SK-N-SH (cell line): ENCODE measurements at regions not wholly inside any gene's neighbourhood (a gene's known extent, or its start where the extent isn't known, plus 50 kb on each side); places are given as distances from the start of the nearest gene placed in this dataset.
A peak's percentile ranks its signal among the peaks of the same experiment; 100 is the strongest.

ENCODE experiments used
- EP300 ChIP-seq, 2 experiments: IDR thresholded peaks; 2 replicates each; pipeline versions ENCODE4 v1.4.0 to v1.6.1; 2012; ENCODE audit warnings: borderline replicate concordance in 1 of 2, low read depth in 1 of 2, low read length in 1 of 2
- GATA2 ChIP-seq: sonication (generic); formaldehyde crosslinking; IDR thresholded peaks from 2 replicates; pipeline ENCODE4 v1.5.0; 2020; ENCODE audit warnings: mild to moderate bottlenecking, missing genetic modification reagents
- MEF2A ChIP-seq: IDR thresholded peaks from 2 replicates; pipeline ENCODE4 v1.4.0; 2012; ENCODE audit warnings: low read depth, borderline replicate concordance
- NFIC ChIP-seq: IDR thresholded peaks from 2 replicates; pipeline ENCODE4 v1.4.0; 2012; ENCODE audit warnings: borderline replicate concordance
- POLR2AphosphoS5 ChIP-seq: IDR thresholded peaks from 2 replicates; pipeline ENCODE4 v1.6.1; 2012; ENCODE audit warnings: low read depth, low read length
- TEAD4 ChIP-seq: IDR thresholded peaks from 2 replicates; pipeline ENCODE4 v1.4.0; 2012; ENCODE audit warnings: mild to moderate bottlenecking, borderline replicate concordance; ENCODE audit not compliant: insufficient read depth
- TF ChIP-seq, protein P1 (sequence below): fragments of 200-600 bp; sonication (generic); IDR thresholded peaks from 2 replicates; pipeline ENCODE4 v1.6.1; 2017; ENCODE audit warnings: antibody characterized with exemption, mild to moderate bottlenecking, moderate library complexity
- TF ChIP-seq, protein P2 (sequence below): IDR thresholded peaks from 2 replicates; pipeline ENCODE4 v1.6.1; 2012; ENCODE audit warnings: mild to moderate bottlenecking, low read depth, low read length, moderate library complexity
- TF ChIP-seq, protein P3 (sequence below): IDR thresholded peaks from 2 replicates; pipeline ENCODE4 v1.4.0; 2012; ENCODE audit warnings: low read depth

- TF ChIP-seq GATA2 (CRISPR knock-in tag) (no peak), MEF2A (no peak), POLR2AphosphoS5 (no peak), EP300 (IDR thresholded peaks at IDR 0.05; ENCODE audit: borderline replicate concordance in 1 of 2, low read depth in 1 of 2, low read length in 1 of 2) (peak; percentile 55 to 58), NFIC (peak; percentile 19; the same call in 1 of the 2 replicates), TEAD4 (0 out of 2 replicates have a peak, but pooled peaks have one; percentile 52)
- TF ChIP-seq, protein P1, sequence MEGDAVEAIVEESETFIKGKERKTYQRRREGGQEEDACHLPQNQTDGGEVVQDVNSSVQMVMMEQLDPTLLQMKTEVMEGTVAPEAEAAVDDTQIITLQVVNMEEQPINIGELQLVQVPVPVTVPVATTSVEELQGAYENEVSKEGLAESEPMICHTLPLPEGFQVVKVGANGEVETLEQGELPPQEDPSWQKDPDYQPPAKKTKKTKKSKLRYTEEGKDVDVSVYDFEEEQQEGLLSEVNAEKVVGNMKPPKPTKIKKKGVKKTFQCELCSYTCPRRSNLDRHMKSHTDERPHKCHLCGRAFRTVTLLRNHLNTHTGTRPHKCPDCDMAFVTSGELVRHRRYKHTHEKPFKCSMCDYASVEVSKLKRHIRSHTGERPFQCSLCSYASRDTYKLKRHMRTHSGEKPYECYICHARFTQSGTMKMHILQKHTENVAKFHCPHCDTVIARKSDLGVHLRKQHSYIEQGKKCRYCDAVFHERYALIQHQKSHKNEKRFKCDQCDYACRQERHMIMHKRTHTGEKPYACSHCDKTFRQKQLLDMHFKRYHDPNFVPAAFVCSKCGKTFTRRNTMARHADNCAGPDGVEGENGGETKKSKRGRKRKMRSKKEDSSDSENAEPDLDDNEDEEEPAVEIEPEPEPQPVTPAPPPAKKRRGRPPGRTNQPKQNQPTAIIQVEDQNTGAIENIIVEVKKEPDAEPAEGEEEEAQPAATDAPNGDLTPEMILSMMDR, result no peak
- TF ChIP-seq, protein P2, sequence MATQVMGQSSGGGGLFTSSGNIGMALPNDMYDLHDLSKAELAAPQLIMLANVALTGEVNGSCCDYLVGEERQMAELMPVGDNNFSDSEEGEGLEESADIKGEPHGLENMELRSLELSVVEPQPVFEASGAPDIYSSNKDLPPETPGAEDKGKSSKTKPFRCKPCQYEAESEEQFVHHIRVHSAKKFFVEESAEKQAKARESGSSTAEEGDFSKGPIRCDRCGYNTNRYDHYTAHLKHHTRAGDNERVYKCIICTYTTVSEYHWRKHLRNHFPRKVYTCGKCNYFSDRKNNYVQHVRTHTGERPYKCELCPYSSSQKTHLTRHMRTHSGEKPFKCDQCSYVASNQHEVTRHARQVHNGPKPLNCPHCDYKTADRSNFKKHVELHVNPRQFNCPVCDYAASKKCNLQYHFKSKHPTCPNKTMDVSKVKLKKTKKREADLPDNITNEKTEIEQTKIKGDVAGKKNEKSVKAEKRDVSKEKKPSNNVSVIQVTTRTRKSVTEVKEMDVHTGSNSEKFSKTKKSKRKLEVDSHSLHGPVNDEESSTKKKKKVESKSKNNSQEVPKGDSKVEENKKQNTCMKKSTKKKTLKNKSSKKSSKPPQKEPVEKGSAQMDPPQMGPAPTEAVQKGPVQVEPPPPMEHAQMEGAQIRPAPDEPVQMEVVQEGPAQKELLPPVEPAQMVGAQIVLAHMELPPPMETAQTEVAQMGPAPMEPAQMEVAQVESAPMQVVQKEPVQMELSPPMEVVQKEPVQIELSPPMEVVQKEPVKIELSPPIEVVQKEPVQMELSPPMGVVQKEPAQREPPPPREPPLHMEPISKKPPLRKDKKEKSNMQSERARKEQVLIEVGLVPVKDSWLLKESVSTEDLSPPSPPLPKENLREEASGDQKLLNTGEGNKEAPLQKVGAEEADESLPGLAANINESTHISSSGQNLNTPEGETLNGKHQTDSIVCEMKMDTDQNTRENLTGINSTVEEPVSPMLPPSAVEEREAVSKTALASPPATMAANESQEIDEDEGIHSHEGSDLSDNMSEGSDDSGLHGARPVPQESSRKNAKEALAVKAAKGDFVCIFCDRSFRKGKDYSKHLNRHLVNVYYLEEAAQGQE, result no peak
- TF ChIP-seq, protein P3, sequence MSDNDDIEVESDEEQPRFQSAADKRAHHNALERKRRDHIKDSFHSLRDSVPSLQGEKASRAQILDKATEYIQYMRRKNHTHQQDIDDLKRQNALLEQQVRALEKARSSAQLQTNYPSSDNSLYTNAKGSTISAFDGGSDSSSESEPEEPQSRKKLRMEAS, result no peak
Observed at GRCh38 chr14:83164016-83164415, 1630.4 kb upstream of the SEL1L start.
